ENCODE measurements at regions not wholly inside any gene's neighbourhood (a gene's known extent, or its start where the extent isn't known, plus 50 kb on each side); places are given as distances from the start of the nearest gene placed in this dataset.

DNA sequence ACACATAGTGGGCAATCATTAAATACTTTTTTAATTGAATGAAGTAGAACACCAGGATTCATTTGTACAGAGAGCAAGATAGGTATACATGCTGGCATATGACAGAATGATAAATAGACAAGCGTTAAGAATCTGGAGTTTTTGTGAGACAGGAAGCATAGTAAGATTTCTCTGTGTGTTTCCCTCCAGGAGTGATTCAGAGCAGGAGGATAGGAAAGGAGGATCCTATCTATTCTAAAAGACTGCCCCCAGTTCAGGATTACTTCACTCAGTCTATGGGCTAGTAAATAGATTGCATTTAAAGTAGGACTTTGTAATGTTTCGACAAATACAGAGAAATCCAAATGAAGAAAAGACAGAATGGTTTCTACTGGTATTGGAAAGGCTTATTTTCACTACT, 423.7 kb downstream of the PDGFC start (continued):
- TF ChIP-seq, protein P1, sequence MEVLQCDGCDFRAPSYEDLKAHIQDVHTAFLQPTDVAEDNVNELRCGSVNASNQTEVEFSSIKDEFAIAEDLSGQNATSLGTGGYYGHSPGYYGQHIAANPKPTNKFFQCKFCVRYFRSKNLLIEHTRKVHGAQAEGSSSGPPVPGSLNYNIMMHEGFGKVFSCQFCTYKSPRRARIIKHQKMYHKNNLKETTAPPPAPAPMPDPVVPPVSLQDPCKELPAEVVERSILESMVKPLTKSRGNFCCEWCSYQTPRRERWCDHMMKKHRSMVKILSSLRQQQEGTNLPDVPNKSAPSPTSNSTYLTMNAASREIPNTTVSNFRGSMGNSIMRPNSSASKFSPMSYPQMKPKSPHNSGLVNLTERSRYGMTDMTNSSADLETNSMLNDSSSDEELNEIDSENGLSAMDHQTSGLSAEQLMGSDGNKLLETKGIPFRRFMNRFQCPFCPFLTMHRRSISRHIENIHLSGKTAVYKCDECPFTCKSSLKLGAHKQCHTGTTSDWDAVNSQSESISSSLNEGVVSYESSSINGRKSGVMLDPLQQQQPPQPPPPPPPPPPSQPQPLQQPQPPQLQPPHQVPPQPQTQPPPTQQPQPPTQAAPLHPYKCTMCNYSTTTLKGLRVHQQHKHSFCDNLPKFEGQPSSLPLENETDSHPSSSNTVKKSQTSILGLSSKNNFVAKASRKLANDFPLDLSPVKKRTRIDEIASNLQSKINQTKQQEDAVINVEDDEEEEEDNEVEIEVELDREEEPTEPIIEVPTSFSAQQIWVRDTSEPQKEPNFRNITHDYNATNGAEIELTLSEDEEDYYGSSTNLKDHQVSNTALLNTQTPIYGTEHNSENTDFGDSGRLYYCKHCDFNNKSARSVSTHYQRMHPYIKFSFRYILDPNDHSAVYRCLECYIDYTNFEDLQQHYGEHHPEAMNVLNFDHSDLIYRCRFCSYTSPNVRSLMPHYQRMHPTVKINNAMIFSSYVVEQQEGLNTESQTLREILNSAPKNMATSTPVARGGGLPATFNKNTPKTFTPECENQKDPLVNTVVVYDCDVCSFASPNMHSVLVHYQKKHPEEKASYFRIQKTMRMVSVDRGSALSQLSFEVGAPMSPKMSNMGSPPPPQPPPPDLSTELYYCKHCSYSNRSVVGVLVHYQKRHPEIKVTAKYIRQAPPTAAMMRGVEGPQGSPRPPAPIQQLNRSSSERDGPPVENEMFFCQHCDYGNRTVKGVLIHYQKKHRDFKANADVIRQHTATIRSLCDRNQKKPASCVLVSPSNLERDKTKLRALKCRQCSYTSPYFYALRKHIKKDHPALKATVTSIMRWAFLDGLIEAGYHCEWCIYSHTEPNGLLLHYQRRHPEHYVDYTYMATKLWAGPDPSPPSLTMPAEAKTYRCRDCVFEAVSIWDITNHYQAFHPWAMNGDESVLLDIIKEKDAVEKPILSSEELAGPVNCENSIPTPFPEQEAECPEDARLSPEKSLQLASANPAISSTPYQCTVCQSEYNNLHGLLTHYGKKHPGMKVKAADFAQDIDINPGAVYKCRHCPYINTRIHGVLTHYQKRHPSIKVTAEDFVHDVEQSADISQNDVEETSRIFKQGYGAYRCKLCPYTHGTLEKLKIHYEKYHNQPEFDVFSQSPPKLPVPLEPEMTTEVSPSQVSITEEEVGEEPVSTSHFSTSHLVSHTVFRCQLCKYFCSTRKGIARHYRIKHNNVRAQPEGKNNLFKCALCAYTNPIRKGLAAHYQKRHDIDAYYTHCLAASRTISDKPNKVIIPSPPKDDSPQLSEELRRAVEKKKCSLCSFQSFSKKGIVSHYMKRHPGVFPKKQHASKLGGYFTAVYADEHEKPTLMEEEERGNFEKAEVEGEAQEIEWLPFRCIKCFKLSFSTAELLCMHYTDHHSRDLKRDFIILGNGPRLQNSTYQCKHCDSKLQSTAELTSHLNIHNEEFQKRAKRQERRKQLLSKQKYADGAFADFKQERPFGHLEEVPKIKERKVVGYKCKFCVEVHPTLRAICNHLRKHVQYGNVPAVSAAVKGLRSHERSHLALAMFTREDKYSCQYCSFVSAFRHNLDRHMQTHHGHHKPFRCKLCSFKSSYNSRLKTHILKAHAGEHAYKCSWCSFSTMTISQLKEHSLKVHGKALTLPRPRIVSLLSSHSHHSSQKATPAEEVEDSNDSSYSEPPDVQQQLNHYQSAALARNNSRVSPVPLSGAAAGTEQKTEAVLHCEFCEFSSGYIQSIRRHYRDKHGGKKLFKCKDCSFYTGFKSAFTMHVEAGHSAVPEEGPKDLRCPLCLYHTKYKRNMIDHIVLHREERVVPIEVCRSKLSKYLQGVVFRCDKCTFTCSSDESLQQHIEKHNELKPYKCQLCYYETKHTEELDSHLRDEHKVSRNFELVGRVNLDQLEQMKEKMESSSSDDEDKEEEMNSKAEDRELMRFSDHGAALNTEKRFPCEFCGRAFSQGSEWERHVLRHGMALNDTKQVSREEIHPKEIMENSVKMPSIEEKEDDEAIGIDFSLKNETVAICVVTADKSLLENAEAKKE (CRISPR knock-in tag; IDR thresholded peaks at IDR 0.05): no peak
- TF ChIP-seq EZH2 (IDR thresholded peaks at IDR 0.05; ENCODE audit: low read depth, unreplicated experiment) (no peak), STAT1 (IDR thresholded peaks at IDR 0.05; ENCODE audit: unreplicated experiment) (no peak), EZH2phosphoT487 (IDR thresholded peaks at IDR 0.05; ENCODE audit: unreplicated experiment) (no peak), POLR2AphosphoS5 (IDR thresholded peaks at IDR 0.05; ENCODE audit: low read depth) (no peak)
- TF ChIP-seq, protein P2, sequence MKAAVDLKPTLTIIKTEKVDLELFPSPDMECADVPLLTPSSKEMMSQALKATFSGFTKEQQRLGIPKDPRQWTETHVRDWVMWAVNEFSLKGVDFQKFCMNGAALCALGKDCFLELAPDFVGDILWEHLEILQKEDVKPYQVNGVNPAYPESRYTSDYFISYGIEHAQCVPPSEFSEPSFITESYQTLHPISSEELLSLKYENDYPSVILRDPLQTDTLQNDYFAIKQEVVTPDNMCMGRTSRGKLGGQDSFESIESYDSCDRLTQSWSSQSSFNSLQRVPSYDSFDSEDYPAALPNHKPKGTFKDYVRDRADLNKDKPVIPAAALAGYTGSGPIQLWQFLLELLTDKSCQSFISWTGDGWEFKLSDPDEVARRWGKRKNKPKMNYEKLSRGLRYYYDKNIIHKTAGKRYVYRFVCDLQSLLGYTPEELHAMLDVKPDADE (IDR thresholded peaks at IDR 0.05): no peak

DNA sequence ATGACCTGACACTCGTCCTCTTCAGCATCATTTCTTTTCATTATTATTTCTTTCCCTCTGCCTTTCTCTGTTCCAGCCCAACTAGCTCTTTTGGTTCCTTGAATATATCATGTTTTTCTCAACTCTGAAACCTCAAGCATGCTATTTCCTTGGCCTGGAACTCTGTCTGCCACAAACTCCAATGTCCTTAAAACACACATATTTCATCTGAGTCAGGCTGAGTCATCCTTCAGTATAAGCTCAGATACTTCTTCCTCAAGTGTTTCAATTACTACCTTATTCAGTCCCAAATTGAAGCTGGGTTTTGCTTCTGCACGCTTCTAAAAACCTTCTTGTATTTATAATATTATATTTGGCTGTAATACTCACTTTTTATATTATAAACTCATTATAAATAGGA, 424.2 kb downstream of the PDGFC start:
- H3K36me3 Mint-ChIP-seq (ENCODE audit: low read depth): no peaks in the 10 kb centered on the region
- H3K9me3 Mint-ChIP-seq: no peaks in the 10 kb centered on the region
- no peak for ATAC-seq
- DNase-seq (ENCODE audit: low spot score): no peak
- Histone ChIP-seq H3K9me2 (ENCODE audit: insufficient read depth) (no peaks in the 10 kb centered on the region), H3K4me1 (ENCODE audit: insufficient read depth) (no peaks in the 10 kb centered on the region), H3K27me3 (ENCODE audit: insufficient read depth) (no peaks in the 10 kb centered on the region), H3K4me2 (no peak overlapping the region), H3K79me2 (replicated peaks; ENCODE audit: insufficient read depth) (no peaks in the 10 kb centered on the region), H3K36me3 (ENCODE audit: insufficient read depth) (no peaks in the 10 kb centered on the region), H3K27ac (ENCODE audit: low read depth) (no peak overlapping the region), H4K20me1 (replicated peaks; ENCODE audit: insufficient read depth) (no peaks in the 10 kb centered on the region), H2AFZ (no peak overlapping the region), H3K4me3 (no peak overlapping the region), H3F3A (replicated peaks; ENCODE audit: low read depth) (no peaks in the 10 kb centered on the region)
- no peaks in the 10 kb centered on the region for H3K4me1 Mint-ChIP-seq
- H3K27ac Mint-ChIP-seq: no peak overlapping the region
- H3K27me3 Mint-ChIP-seq (ENCODE audit: insufficient read depth, low read depth, poor library complexity): no peaks in the 10 kb centered on the region
- H3K4me3 Mint-ChIP-seq: no peak overlapping the region
- no peak for TF ChIP-seq EZH2 (IDR thresholded peaks at IDR 0.05; ENCODE audit: low read depth, unreplicated experiment)
- no peak for TF ChIP-seq POLR2AphosphoS5 (IDR thresholded peaks at IDR 0.05; ENCODE audit: low read depth)
- TF ChIP-seq, protein P2 (IDR thresholded peaks at IDR 0.05): no peak
- TF ChIP-seq, protein P1 (CRISPR knock-in tag; IDR thresholded peaks at IDR 0.05): no peak
- no peak for TF ChIP-seq JUNB (IDR thresholded peaks at IDR 0.05; ENCODE audit: unreplicated experiment)

All from GM23338 (cell line).